ENCODE measurements at regions not wholly inside any gene's neighbourhood (a gene's known extent, or its start where the extent isn't known, plus 50 kb on each side); places are given as distances from the start of the nearest gene placed in this dataset.

DNA sequence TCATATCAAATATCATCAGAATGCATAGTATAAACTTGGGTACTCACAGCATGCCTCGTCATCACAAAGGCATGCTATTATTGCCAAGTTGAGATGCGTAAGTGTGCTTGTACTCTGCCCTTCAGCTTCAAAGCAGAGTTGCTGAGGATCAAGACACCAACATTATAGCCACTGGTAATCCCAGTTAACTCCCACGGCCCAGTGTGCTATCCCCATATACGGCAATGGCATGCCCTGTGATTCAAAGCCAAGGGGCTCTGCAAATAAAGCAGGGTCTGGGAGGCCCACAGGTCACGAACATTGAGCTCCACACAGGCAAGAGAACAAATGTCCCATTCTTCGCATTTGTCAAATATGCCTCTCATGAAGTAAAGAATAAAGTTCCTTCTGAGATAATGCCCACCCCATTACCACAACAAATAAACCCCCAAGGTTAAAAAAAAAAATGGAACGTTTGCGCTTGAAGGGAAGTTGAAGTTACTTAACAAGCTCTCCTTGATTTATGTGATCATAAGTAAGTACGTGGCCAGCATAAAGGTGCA, 298.1 kb upstream of the NECTIN3 start:
- H3K4me3 Mint-ChIP-seq: no peak overlapping the region
- ATAC-seq (ENCODE audit: low read depth in 2 of 2) (no peak), DNase-seq (no peak)
- H3K36me3 Mint-ChIP-seq: no peaks in the 10 kb centered on the region
- H3K4me1 Mint-ChIP-seq: no peaks in the 10 kb centered on the region
- H3K27me3 Mint-ChIP-seq: peaks cover 0 to 11% (median 0%) of the 10 kb centered on the region in 3 donors
- no peaks in the 10 kb centered on the region for H3K9me3 Mint-ChIP-seq
- H3K27ac Mint-ChIP-seq: no peak overlapping the region

- Mint-ChIP-seq H3K4me3 (no peak overlapping the region), H3K27me3 (peaks cover 0 to 11% (median 0%) of the 10 kb centered on the region in 3 donors), H3K27ac (no peak overlapping the region), H3K36me3 (no peaks in the 10 kb centered on the region), H3K9me3 (peaks cover 0 to 7% (median 0%) of the 10 kb centered on the region in 7 donors), H3K4me1 (no peaks in the 10 kb centered on the region)
- no peak for DNase-seq
- no peak for ATAC-seq (ENCODE audit: low read depth in 2 of 2)
Measured at GRCh38 chr3:110774496-110775265, 296.9 kb upstream of the NECTIN3 start.

- Mint-ChIP-seq H3K4me1 (no peaks in the 10 kb centered on the region), H3K4me3 (no peak overlapping the region), H3K27ac (no peak overlapping the region), H3K36me3 (no peaks in the 10 kb centered on the region), H3K9me3 (peaks cover 0 to 17% (median 2%) of the 10 kb centered on the region in 7 donors), H3K27me3 (no peaks in the 10 kb centered on the region)
- DNase-seq (no peak), ATAC-seq (ENCODE audit: low read depth in 2 of 2) (no peak)
Measured at GRCh38 chr3:110779581-110779980, 292.0 kb upstream of the NECTIN3 start.

GRCh38 chr3:110783541-110783940, 288.1 kb upstream of the NECTIN3 start:
- no peak overlapping the region for H3K4me3 Mint-ChIP-seq
- peaks cover 0 to 27% (median 9%) of the 10 kb centered on the region in 7 donors for H3K9me3 Mint-ChIP-seq
- H3K36me3 Mint-ChIP-seq: no peaks in the 10 kb centered on the region
- ATAC-seq (ENCODE audit: low read depth in 2 of 2) (no peak), DNase-seq (no peak)
- no peaks in the 10 kb centered on the region for H3K27me3 Mint-ChIP-seq
- no peak overlapping the region for H3K27ac Mint-ChIP-seq
- no peaks in the 10 kb centered on the region for H3K4me1 Mint-ChIP-seq

DNA sequence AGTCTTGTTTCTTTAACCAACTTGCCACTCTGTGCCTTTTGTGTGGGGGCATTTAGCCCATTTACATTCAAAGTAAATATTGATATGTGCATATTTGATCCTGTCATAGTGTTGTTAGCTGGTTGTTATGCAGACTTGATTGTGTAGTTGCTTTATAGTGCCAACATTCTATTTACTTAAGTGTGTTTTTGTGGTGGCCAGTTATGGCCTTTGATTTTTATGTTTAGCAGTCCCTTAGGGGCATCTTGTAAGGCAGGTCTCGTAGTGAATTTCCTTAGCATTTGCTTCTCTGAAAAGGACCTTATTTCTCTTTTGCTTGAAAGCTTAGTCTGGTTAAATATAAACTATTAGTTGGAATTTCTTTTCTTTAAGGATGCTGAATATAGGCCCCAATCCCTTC, 282.8 kb upstream of the NECTIN3 start:
- Mint-ChIP-seq H3K36me3 (no peaks in the 10 kb centered on the region), H3K4me3 (no peak overlapping the region)
- no peak for ATAC-seq (ENCODE audit: low read depth in 2 of 2)

GRCh38 chr3:110789315-110789714, 282.3 kb upstream of the NECTIN3 start:
- Mint-ChIP-seq H3K36me3 (no peaks in the 10 kb centered on the region), H3K9me3 (peaks cover 0 to 16% (median 9%) of the 10 kb centered on the region in 7 donors), H3K27ac (no peak overlapping the region), H3K27me3 (no peaks in the 10 kb centered on the region), H3K4me1 (no peaks in the 10 kb centered on the region), H3K4me3 (no peak overlapping the region)
- ATAC-seq (ENCODE audit: low read depth in 2 of 2) (no peak), DNase-seq (no peak)

More for the DNA sequence above, 282.8 kb upstream of the NECTIN3 start:
- Mint-ChIP-seq H3K27ac (no peak overlapping the region), H3K27me3 (no peaks in the 10 kb centered on the region), H3K4me1 (no peaks in the 10 kb centered on the region), H3K9me3 (peaks cover 0 to 16% (median 9%) of the 10 kb centered on the region in 7 donors)
- DNase-seq: no peak

- H3K27ac Mint-ChIP-seq: no peak overlapping the region
- no peak for DNase-seq
- H3K36me3 Mint-ChIP-seq: no peaks in the 10 kb centered on the region
- H3K27me3 Mint-ChIP-seq: no peaks in the 10 kb centered on the region
- no peak for ATAC-seq (ENCODE audit: low read depth in 2 of 2)
- no peak overlapping the region for H3K4me3 Mint-ChIP-seq
- H3K4me1 Mint-ChIP-seq: no peaks in the 10 kb centered on the region
- peaks cover 0 to 9% (median 2%) of the 10 kb centered on the region in 7 donors for H3K9me3 Mint-ChIP-seq
Measured at GRCh38 chr3:110790631-110791030, 281.0 kb upstream of the NECTIN3 start.

- DNase-seq (no peak), ATAC-seq (ENCODE audit: low read depth in 2 of 2) (no peak)
- no peaks in the 10 kb centered on the region for H3K36me3 Mint-ChIP-seq
- H3K27me3 Mint-ChIP-seq: no peaks in the 10 kb centered on the region
- H3K4me3 Mint-ChIP-seq: no peak overlapping the region
- no peaks in the 10 kb centered on the region for H3K4me1 Mint-ChIP-seq
- peaks cover 0 to 3% (median 0%) of the 10 kb centered on the region in 7 donors for H3K9me3 Mint-ChIP-seq
- peak overlapping the region in 1 of 6 donors; percentile 24 for H3K27ac Mint-ChIP-seq
Measured at GRCh38 chr3:110791995-110792686, 279.5 kb upstream of the NECTIN3 start.

GRCh38 chr3:110793611-110794010, 278.0 kb upstream of the NECTIN3 start:
- Mint-ChIP-seq H3K4me3 (no peak overlapping the region), H3K36me3 (no peaks in the 10 kb centered on the region)
- no peak for DNase-seq

DNA sequence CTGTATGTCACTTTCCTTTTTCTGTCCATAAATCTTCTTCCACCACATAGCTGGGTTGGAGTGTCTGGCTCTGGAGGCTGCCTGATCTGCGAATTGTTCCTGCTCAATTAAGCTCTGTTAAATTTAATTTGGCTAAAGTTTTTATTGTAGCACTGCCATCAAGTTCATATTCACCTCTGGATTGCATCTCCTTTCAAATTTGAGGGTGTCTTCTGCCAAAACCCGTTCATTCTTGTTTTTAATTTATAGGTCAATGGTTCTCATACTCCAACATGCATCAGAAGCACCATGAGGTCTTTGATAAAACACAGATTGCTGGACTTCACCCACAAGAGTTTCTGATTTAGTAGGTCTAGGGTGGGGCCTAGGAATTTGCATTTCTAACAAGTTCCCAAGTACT, 276.5 kb upstream of the NECTIN3 start:
- ATAC-seq (ENCODE audit: low read depth in 2 of 2): no peak
- Mint-ChIP-seq H3K4me1 (no peaks in the 10 kb centered on the region), H3K27ac (no peak overlapping the region), H3K27me3 (no peaks in the 10 kb centered on the region), H3K36me3 (no peaks in the 10 kb centered on the region), H3K4me3 (no peak overlapping the region), H3K9me3 (no peaks in the 10 kb centered on the region)
- DNase-seq: no peak

More at GRCh38 chr3:110793611-110794010, 278.0 kb upstream of the NECTIN3 start:
- H3K4me1 Mint-ChIP-seq: no peaks in the 10 kb centered on the region
- ATAC-seq (ENCODE audit: low read depth in 2 of 2): no peak
- H3K27me3 Mint-ChIP-seq: no peaks in the 10 kb centered on the region
- no peak overlapping the region for H3K27ac Mint-ChIP-seq
- H3K9me3 Mint-ChIP-seq: peaks cover 0 to 1% (median 0%) of the 10 kb centered on the region in 7 donors

- H3K27ac Mint-ChIP-seq: no peak overlapping the region
- ATAC-seq (ENCODE audit: low read depth in 2 of 2): no peak
Measured at GRCh38 chr3:110799271-110799670, 272.3 kb upstream of the NECTIN3 start.

GRCh38 chr3:110804856-110805255, 266.8 kb upstream of the NECTIN3 start:
- Mint-ChIP-seq H3K36me3 (no peaks in the 10 kb centered on the region), H3K4me1 (no peaks in the 10 kb centered on the region), H3K4me3 (no peak overlapping the region), H3K27ac (no peak overlapping the region), H3K27me3 (peaks cover 0 to 4% (median 0%) of the 10 kb centered on the region in 3 donors), H3K9me3 (no peaks in the 10 kb centered on the region)
- ATAC-seq (ENCODE audit: low read depth in 2 of 2): no peak
- no peak for DNase-seq

More at GRCh38 chr3:110799271-110799670, 272.3 kb upstream of the NECTIN3 start:
- H3K4me1 Mint-ChIP-seq: no peaks in the 10 kb centered on the region
- DNase-seq: no peak
- H3K9me3 Mint-ChIP-seq: no peaks in the 10 kb centered on the region
- H3K36me3 Mint-ChIP-seq: no peaks in the 10 kb centered on the region
- no peaks in the 10 kb centered on the region for H3K27me3 Mint-ChIP-seq
- no peak overlapping the region for H3K4me3 Mint-ChIP-seq

DNA sequence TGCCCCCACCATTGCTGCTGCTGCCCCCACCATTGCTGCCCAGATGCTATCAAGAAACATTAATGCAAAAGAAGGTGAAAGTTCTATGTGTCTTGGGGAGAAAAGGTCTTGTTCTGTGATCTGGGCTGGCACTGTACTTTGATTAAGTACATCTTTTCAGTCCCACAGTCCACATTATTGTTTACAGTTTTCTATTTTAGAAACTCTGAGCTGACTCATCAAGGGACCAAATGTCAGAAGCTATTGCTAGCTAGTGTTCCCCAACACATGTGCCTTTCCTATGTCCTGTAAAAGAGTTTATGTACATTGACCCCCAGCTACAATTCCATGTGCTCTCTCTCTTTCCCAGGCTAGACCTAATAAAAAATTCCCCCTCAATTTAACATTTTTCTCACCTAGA, 264.7 kb upstream of the NECTIN3 start:
- Mint-ChIP-seq H3K36me3 (no peaks in the 10 kb centered on the region), H3K9me3 (no peaks in the 10 kb centered on the region), H3K27me3 (peaks cover 0 to 4% (median 0%) of the 10 kb centered on the region in 3 donors), H3K4me1 (no peaks in the 10 kb centered on the region), H3K27ac (no peak overlapping the region), H3K4me3 (no peak overlapping the region)
- DNase-seq (no peak), ATAC-seq (ENCODE audit: low read depth in 2 of 2) (no peak)

GRCh38 chr3:110808630-110809029, 263.0 kb upstream of the NECTIN3 start:
- H3K9me3 Mint-ChIP-seq: peaks cover 0 to 7% (median 0%) of the 10 kb centered on the region in 7 donors
- no peak overlapping the region for H3K27ac Mint-ChIP-seq
- H3K4me3 Mint-ChIP-seq: no peak overlapping the region
- H3K27me3 Mint-ChIP-seq: peaks cover 0 to 4% (median 0%) of the 10 kb centered on the region in 3 donors
- no peaks in the 10 kb centered on the region for H3K36me3 Mint-ChIP-seq
- H3K4me1 Mint-ChIP-seq: no peaks in the 10 kb centered on the region
- ATAC-seq (ENCODE audit: low read depth in 2 of 2) (no peak), DNase-seq (no peak)

Data from naive B cell (primary cell).